HUDEP-2 (cell line): ENCODE measurements at regions not wholly inside any gene's neighbourhood (a gene's known extent, or its start where the extent isn't known, plus 50 kb on each side); places are given as distances from the start of the nearest gene placed in this dataset.
A peak's percentile ranks its signal among the peaks of the same experiment; 100 is the strongest.
"Not testable (repeated sequence)": the region's sequence is repeated elsewhere in the genome, so short reads cannot be mapped to it uniquely, and the experiment has no call there.

Source experiments
- DNase-seq, 76 experiments: peaks; one replicate each; lab custom pipeline; 2025; ENCODE audit not compliant: unreplicated experiment in 76 of 76; lab: John Stamatoyannopoulos, UW

DNA sequence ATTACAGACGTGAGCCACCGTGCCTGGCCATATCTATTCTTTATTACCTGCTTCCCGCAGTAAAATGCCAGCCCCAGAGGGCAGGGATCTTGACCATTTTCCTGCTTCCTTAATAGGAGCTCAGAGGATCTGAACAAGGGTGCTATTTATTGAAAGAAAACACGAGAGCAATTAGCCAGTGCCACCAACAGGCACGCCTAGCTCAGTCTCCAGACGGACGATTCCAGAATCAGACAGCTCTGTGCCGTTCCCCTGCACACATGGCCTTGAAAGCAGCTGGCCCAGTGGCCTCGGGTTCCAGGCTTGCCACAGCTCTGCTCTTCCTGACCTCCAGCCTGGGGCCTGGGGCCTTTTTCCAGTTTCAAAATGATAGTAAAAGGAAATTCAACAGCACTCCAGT, 135.2 kb upstream of the RFLNA start:
- DNase-seq = no peak

DNA sequence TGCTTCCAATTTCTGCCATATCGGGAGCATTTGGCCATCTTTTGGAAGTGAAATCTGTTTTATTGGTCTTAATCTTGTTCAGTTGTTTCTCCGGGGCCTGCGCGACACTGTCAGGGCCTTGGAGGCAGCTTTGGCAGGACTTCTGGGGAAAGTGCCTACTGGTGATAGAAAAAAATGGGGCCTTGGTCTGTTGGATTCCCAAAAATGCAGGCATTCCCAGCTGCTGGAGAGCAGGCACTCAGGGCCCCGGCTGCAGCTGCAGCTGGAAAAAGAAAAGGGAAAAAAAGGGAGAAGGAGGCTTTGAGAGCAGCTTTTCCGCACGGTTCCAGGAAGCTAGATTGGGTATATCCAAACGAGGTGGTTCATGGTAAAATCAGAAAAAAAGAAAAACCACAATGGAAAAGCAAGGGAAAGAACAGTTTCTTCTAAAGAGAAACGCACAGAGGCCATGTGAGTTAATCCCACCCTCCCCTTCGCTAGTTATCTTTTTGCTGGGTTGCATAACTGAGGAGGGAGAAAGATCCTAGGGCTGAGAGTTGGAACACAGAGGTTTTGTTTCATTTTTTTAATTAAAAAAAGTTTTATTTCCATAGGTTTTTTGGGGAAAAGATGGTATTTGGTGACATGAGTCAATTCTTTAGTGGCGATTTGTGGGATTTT, 134.7 kb upstream of the RFLNA start:
- DNase-seq = no peak

DNA sequence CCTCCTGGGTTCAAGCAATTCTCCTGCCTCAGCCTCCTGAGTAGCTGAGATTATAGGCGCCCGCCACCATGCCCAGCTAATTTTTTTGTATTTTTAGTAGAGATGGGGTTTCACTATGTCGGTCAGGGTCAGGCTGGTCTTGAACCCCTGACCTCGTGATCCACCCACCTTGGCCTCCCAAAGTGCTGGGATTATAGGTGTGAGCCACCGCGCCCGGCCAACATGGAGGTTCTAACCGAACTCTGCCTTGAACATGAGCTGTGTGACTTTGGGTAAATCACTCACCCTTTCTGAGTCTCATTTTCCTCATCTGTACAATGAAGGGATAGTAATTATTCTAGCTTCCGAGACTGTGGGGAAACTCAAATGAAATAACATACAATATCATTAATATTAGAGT, 133.5 kb upstream of the RFLNA start:
- DNase-seq = not testable (repeated sequence)

DNA sequence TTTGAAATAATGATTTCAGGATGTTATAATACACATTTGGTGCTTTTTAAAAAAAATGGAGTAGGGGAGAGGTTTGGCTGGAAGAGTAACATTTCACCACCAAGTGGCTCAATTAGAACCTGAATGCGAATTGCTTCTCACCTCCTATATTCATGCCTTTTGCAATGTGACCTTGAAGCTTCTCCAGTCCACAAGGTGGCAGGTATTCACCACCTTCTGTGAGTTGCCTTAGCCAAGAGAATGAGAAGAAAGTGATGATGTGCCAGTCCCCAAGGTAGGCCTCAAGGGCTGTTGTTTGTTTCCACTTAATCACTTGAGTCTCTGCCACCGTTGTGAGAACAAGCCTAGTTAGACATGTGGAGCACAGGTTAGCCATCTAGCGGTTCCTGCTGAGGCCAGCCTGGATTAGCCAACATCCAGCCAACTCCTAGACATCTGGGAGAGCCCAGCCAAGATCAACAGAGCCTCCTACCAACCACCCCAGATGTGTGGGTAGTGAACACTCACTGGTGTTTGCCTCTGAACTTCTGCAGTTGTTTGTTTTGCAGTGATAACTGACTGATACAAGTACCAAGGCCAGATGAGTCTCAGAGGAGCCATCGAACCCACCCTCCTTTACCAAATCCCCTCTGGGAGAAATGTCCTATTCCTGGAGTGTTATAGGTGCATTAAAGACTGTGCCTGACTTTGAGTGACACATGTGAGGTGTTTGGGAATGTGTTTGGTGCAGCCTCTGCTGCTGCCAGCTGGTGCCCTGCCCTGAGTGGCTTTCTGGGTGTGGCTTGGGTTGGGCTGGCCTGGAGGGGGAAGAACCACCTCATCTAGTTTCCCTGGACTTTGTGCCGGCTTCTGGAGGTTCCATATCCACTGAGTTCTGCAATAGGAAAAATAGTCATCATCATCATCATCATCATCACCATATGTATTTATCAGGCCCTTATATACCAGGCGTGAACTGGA, 132.5 kb upstream of the RFLNA start:
- DNase-seq = no peak

DNA sequence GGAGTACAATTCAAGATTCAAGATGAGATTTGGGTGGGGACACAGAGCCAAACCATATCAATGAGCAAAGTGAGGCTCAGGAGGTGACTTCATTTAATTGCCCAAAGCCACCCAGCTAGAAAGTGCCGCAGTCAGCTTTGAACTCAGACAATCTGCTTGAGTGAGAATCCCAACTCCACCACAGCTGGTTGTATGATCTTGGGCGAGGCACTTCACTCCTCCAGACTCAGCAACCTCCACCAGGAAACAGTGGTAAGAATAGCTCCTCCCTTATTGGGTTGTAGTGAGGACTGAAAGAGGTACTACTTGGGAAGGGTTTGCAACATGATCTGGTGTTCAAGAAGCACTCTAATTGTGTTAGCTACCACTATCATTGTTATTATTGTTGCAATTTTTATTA, 129.2 kb upstream of the RFLNA start:
- DNase-seq = no peak

DNA sequence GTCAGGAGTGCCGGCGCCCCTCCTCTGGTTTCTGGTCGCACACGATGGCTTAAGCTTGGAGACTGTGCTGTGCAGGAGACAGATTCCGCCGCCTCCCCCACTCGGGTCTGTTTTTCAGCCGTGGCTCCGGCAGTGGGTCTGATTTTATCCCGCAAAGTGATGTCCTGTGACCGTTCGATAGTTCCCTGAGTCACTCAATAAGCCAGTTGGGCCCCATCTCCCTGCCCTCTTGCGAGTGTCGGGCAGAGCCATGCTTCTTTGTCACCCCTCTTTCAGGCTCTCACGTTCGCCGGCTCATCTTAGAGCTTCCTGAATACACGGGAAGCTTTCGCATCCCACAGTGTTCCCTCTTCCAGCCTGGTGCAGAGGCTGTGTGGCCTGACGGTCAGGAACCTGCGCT, 127.8 kb upstream of the RFLNA start:
- DNase-seq = no peak

DNA sequence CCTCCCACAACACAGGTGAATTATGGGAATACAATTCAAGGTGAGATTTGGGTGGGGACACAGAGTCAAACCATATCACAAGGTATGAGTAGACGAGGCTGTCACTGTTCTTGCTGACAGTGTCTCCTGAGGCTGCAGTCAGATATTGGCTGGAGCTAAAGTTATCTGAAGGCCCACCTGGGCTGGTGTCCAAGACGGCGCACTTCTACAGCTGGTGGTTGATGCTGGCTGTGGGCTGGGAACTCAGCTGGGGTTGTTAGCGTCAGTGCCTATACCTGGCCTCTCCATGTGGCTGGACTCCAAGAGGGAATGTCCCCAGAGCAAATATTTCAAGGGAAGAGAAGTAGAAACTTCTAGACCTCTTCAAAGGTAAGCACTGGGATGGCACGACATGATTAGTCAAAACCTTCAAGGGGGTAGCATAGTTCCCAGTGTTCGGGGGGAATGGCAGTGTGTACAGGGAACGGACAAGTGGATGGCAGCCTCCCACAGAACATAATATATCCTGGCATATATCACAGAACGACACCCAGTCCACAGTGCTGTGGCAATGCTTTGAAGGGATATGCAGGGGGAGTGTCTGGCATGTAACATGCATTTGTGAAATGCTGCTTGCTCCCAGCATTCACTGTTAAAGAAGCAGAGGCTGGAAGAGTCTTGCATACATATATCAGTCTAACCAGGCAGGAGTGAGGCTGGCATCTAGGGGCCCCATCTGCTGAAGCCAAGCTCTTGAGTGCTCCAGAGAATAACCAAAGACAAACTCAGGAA, 126.7 kb upstream of the RFLNA start:
- no peak for DNase-seq

DNA sequence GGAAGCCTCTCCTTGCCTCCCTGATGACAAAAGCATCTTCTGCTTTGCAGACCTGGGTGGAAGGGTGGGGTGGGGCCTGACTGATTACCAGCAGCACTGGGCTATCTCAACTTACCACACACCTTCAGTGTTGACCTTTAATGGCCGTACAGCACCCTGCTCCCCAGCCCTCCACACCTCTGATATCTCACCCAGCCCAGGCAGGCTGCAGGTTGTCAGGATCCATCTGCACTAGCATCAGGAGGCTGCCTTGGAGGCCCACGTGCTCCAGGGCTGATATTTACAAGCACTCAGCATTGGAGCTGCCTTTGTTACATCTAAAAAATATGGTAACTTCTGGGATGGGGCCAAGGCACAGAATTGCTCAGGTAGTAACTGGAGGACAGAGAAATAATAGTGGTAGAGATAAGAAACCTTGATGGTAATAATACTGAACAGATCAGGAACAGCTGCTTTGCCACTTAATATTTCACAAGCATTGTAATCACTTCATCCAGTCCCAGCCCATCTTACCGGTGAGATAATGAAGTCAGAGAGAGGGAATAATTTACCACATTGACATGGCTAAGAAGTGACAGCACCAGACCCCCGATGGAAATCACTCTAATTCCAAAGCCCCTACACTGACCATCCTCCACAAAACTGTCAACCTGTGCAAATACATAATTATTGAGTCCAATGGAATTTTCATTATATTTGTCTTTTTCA, 125.2 kb upstream of the RFLNA start:
- peak in 1 of 76 experiments; percentile 9 for DNase-seq

DNA sequence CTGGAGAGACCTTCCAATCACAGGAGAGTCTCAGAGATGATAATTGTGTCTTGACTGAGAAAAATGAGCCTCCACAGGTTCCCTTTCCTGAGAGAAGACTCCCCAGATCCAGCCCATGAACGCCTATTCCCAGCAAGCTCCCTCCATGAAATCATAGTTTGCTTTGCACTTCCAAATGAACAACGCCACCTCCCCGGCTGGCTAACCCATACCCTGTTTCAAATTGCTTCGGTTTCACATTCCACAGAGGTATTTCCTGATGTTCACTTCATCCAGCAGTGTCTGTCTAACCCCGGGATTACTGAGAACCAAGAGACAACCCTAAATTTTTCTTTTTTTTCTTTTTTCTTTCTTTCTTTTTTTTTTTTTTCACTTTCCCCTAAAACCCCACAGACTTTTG, 124.1 kb upstream of the RFLNA start:
- DNase-seq = no peak

DNA sequence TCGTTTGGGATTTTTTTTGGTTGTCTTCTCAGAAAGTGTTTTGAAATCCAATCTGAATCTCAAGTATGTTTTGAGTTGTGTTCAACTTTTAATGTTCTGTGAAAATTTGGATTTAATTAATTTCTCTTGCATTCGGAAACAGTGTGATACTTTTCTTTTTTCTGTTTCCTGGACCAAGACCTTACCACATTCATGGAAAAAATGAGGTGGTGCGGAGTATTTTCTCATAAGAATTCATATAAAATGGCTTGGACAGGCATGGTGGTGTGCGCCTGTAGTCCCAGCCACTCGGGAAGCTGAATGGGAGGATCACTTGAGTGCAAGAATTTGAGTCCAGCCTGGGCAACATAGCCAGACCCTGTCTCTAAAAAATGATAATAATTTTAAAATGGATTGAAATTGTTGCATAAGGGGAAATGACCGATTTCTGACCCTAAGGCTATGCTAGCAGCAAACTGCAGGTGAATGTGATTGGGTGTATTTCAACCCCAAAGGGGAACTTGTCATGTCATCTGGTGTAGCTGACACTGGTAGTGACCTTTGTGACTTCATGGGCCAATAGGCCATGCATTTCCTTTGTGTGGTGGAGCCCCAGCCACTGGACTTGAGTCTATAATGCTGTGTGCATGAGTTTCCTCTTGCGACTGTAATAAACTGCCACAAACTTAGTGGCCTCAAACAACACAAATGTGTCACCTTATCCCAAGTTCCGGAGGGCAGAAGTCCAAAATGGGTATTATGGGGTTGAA, 123.5 kb upstream of the RFLNA start:
- no peak for DNase-seq

DNA sequence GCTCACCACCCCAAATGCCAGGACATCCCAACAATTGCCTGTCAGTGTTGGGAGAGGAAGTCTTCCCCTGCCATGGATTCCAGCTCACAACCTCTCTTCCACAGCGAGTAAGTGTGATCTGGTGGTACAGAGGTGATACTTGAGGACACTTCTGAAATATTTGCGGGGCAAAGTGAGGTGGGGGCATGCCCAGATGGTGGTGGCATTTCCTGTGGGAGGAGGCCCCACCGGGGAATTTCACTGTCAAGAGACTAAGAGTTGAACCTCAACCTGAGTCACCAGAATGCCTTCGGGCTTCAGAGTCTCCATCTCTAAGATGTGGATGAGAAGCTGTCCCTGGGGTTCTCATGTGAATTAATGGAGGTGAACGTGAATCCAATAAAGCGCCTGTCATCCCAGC, 122.3 kb upstream of the RFLNA start:
- no peak for DNase-seq

DNA sequence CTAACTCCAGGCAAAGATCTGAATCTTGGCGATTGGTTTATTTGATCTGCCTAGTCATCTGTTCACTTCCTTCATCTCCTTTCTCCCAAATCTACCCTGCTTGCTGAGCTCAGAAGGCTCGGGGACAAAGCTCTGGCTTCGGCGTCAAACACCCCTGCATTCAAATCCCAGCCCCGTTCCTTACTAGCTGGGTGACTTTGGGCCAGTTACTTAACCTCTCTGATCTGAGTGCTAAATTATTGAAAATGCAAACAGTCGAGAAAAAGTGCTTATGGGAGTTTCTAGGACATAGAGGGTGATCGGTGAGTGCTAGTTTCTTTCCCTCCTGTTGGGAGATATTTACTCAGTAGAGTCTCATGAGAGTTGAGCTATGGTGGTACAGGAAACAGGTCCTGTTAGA, 121.2 kb upstream of the RFLNA start:
- no peak for DNase-seq

DNA sequence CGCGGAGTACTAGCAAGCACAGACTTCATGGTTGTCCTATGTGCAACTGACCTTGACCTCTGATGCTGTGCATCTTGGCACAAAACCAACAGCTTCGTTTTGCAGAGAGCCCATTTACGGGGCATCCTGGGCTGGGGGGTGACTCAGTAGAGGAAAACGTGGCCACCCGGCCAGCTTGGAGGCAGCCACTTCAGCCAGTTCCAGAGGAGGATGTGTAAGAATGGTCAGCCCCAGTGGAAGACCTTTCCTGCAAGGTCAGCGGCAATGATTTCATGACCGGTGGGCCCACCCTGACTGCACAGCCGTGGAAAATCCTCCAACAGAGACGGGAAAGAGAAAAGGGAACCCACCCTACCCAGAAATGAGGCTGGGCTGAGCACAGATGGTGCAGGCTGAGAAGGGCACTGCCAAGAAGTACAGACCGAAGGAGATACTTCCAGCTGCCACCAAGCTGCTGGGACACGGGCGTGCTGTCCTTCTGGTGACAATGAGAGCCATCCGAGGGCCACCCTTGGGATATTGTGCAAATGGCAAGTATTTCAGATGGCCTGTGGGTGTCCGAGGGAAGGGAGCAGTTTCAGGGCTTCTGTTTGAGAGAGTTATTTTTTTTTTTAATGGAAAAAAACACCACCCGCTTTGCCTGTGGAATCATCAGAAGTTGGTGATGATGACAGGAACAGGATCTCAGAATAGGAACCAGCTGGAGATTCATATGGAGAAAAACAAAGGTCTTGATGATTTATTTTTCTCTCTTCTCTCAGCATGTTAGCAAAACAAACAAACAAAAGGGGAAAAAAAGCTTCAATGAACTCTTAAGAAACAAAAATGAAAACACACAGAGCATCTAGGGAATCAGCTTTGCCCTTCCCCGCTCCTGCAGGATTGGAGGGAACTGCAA, 120.2 kb upstream of the RFLNA start:
- no peak for DNase-seq

DNA sequence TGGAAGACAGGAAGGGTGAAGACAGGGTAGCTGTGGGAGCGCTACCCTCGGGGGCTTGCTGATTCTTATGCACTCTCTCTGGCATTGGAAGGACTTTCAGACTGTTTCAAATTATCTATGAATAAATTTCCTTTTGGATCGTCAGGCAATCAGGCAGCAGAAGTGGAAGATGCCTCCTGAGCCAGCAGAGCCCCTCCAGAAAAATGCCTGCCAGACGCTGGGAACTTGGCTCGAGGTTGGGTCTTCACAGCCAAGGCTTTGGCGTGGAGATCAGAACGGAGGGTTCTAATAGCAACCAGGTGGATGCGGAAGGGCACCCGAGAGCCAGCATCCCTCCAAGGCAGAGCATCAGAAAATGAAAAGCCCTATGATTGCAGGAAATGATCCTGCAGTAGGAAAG, 119.2 kb upstream of the RFLNA start:
- no peak for DNase-seq

DNA sequence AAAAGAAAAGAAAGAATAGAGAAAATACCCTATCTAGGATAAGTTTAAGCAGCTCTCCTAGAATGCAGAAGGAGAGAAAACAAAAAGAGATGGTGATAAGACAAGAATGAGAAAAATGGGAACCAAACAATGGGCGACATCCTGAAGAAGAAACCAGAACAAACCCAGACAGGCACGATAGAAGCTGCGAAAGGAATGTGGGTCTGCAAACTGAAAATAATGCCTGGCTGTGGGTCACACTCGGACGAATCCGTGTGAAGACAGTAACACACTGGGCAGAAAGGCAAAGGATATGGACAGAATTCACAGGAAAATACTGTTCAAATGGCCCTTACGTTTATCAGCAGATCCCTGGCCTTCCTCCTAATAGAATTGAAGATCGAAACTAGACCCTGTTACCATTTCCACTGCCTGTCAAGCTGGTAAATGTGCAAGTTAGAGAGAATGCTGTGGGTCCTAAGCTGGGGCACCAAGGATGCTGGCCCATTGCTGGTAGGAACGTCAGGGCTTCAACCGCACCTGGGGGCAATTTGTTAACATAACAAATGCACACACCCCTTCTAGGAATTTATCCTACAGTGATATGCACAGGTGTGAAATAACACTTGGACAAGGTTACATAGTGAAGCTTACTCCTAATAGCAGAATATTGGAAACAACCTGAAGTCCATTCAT, 117.5 kb upstream of the RFLNA start:
- no peak for DNase-seq

DNA sequence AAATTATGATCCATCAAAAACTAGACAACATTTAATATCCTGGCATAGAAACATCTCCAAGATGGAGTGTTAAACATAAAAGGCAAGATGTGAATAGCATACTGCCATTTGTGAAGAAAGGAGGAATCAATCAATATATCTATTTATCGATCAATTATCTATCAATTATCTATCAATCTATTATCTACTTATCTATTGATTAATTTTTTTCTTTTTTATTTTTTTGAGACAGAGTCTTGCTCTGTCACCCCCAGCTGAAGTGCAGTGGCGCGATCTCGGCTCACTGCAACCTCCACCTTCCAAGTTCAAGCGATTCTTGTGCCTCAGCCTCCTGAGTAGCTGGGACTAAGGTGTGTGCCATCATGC, 117.0 kb upstream of the RFLNA start:
- no peak for DNase-seq

DNA sequence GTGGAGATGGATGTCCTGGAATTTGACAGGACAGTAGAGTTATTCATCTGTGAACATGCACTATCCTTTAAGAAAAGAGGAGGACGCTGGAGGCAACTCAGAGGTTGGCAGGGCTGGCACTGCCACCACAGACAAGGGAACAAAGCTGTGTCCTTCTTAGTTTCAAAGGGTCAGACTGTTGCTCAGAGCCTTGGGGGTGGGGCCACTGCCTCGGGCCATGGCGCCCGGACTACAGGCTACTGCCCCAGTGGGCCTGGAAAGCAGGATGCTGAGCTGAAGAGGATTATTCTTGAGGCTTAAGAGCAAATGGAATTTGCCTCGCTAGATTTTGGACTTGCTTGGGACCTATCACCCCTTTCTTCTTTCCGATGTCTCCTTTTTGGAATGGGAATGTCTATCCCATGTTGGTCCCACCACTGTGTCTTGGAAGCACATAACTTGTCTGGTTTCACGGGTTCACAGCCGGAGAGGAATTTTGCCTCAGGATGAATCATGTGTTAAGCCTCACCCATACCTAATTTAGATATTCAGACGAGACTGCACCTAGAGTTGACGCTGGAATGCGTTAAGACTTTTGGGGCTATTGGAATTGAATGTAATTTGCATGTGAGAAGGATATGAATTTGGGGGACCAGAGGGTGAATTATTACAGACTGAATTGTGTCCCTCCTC, 114.8 kb upstream of the RFLNA start:
- DNase-seq = no peak

DNA sequence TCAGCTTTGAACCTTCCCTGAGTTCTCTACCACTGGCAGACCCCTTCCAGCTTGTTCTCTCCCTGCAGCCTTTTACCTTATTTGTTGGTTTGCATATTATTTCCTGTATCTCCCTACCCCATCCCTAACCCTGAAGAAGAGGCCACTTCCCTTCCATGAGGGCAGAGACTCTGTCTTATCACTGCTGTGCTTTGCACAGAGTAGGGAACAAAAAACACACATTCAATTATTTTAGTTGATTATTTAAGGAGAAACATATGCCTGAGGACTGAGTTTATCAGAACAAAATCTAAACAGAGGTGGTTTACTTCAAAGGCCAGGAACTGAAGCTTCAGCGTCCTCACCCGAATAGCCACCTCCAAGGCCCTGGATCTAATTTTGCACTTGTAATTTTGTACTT, 111.7 kb upstream of the RFLNA start:
- no peak for DNase-seq
